ENCODE measurements at regions not wholly inside any gene's neighbourhood (a gene's known extent, or its start where the extent isn't known, plus 50 kb on each side); places are given as distances from the start of the nearest gene placed in this dataset.
"Not testable (repeated sequence)": the region's sequence is repeated elsewhere in the genome, so short reads cannot be mapped to it uniquely, and the experiment has no call there.

- DNase-seq (ENCODE audit: low read depth in 2 of 2), result no peak
These were observed 128.2 kb upstream of the TMEM170B start for GRCh38 chr6:11409371-11409770.

GRCh38 chr6:11407414-11407813, 130.1 kb upstream of the TMEM170B start:
- no peak for DNase-seq (ENCODE audit: low read depth in 2 of 2)

GRCh38 chr6:11404838-11405237, 132.7 kb upstream of the TMEM170B start:
- no peak for DNase-seq (ENCODE audit: low read depth in 2 of 2)

GRCh38 chr6:11404081-11404480, 133.5 kb upstream of the TMEM170B start:
- DNase-seq (ENCODE audit: low read depth in 2 of 2), result no peak

- DNase-seq (ENCODE audit: low read depth in 2 of 2), result no peak
These were observed 134.4 kb upstream of the TMEM170B start for GRCh38 chr6:11403035-11403601.

- DNase-seq (ENCODE audit: low read depth in 2 of 2), result not testable (repeated sequence)
These were observed 135.0 kb upstream of the TMEM170B start for GRCh38 chr6:11402581-11402980.

GRCh38 chr6:11401954-11402353, 135.6 kb upstream of the TMEM170B start:
- not testable (repeated sequence) for DNase-seq (ENCODE audit: low read depth in 2 of 2)

- DNase-seq (ENCODE audit: low read depth in 2 of 2), result no peak
These were observed 138.9 kb upstream of the TMEM170B start for GRCh38 chr6:11398451-11399326.

GRCh38 chr6:11397622-11398450, 139.7 kb upstream of the TMEM170B start:
- DNase-seq (ENCODE audit: low read depth in 2 of 2), result no peak

- no peak for DNase-seq (ENCODE audit: low read depth in 2 of 2)
These were observed 140.7 kb upstream of the TMEM170B start for GRCh38 chr6:11396860-11397259.

GRCh38 chr6:11393713-11394627, 143.6 kb upstream of the TMEM170B start:
- DNase-seq (ENCODE audit: low read depth in 2 of 2), result no peak

- DNase-seq (ENCODE audit: low read depth in 2 of 2), result no peak
These were observed 144.6 kb upstream of the TMEM170B start for GRCh38 chr6:11392778-11393507.

- no peak for DNase-seq (ENCODE audit: low read depth in 2 of 2)
These were observed 145.4 kb upstream of the TMEM170B start for GRCh38 chr6:11391934-11392777.

GRCh38 chr6:11389977-11390376, 147.6 kb upstream of the TMEM170B start:
- DNase-seq (ENCODE audit: low read depth in 2 of 2), result no peak

- no peak for DNase-seq (ENCODE audit: low read depth in 2 of 2)
These were observed 148.3 kb upstream of the TMEM170B start for GRCh38 chr6:11388983-11389944.

GRCh38 chr6:11387707-11388430, 149.7 kb upstream of the TMEM170B start:
- no peak for DNase-seq (ENCODE audit: low read depth in 2 of 2)

- DNase-seq (ENCODE audit: low read depth in 2 of 2), result no peak
These were observed 150.8 kb upstream of the TMEM170B start for GRCh38 chr6:11386726-11387125.

- no peak for DNase-seq (ENCODE audit: low read depth in 2 of 2)
These were observed 151.2 kb upstream of the TMEM170B start for GRCh38 chr6:11386323-11386722.
